OCI-M1 (cell line): ENCODE measurements at regions not wholly inside any gene's neighbourhood (a gene's known extent, or its start where the extent isn't known, plus 50 kb on each side); places are given as distances from the start of the nearest gene placed in this dataset.
"Not testable (repeated sequence)": the region's sequence is repeated elsewhere in the genome, so short reads cannot be mapped to it uniquely, and the experiment has no call there.

Experiments used
- DNase-seq: peaks from one replicate; lab custom pipeline; 2025; lab: John Stamatoyannopoulos, UW

GRCh38 chr2:226327830-226328229, 471.8 kb downstream of the IRS1 start:
- no peak for DNase-seq

GRCh38 chr2:226325526-226325925, 474.1 kb downstream of the IRS1 start:
- DNase-seq, result no peak

GRCh38 chr2:226320076-226320948, 479.3 kb downstream of the IRS1 start:
- no peak for DNase-seq

DNA sequence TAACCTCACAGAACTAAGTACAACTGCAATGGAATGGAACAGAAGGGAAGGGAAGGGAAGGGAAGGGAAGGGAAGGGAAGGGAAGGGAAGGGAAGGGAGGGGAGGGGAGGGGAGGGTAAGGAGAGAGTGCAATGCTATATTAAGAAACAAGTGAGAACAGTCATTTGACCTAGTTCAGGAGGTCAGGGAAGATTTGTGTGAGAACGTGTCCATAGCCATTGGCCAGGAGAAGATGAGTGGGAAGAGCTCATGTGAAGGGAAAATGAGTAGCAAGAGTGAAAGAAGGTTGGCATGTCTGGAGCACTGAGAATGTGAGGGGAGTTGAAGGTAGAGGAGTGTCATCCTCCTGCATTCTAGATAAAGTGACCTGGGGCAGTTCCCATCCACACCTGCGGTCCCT, 481.6 kb downstream of the IRS1 start:
- no peak for DNase-seq

DNA sequence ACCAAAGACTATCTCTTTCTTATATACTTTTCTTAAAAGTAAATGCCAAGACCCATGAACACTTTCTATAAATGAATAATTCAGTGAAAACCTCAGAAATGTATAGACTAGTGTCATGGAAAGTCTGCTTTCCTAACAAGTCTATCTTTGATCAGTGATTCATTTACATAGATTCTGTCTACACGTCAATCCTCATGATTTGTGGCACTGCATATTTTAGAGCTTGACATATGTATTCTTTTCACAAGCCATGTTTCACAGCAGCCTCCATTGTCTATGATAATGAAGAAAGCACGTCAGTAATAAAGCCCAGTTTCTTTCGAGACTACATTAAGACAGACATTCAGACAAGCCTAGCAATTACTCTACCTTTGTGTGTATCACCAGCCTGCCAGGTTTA, 486.6 kb downstream of the IRS1 start:
- no peak for DNase-seq

- DNase-seq, result no peak
These were observed 487.5 kb downstream of the IRS1 start for GRCh38 chr2:226312155-226312554.

- no peak for DNase-seq
These were observed 489.5 kb downstream of the IRS1 start for GRCh38 chr2:226310146-226310545.

GRCh38 chr2:226308986-226309385, 490.6 kb downstream of the IRS1 start:
- DNase-seq, result no peak

DNA sequence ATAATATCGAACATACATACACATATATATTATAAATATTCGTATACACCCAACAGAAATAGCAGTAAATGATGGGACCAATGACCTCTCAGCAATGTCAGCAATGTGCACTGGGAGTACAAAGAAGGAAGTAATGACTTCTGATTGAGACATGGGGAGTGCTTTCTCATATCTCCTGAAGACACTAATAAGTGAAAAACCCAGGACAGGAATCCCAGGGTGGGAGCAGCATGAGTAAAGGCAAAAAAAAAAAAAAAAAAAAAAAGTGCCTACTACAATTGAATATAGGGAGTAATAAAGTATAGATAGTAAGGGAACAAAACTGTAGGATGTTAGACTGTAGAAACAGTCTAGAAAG, 491.3 kb downstream of the IRS1 start:
- DNase-seq, result no peak

- no peak for DNase-seq
These were observed 491.9 kb downstream of the IRS1 start for GRCh38 chr2:226307487-226308322.

- DNase-seq, result no peak
These were observed 492.7 kb downstream of the IRS1 start for GRCh38 chr2:226306969-226307368.

GRCh38 chr2:226304308-226304707, 495.3 kb downstream of the IRS1 start:
- peak; percentile 8 for DNase-seq

- DNase-seq, result no peak
These were observed 495.9 kb downstream of the IRS1 start for GRCh38 chr2:226303707-226304106.

GRCh38 chr2:226300196-226300886, 499.3 kb downstream of the IRS1 start:
- DNase-seq, result no peak

DNA sequence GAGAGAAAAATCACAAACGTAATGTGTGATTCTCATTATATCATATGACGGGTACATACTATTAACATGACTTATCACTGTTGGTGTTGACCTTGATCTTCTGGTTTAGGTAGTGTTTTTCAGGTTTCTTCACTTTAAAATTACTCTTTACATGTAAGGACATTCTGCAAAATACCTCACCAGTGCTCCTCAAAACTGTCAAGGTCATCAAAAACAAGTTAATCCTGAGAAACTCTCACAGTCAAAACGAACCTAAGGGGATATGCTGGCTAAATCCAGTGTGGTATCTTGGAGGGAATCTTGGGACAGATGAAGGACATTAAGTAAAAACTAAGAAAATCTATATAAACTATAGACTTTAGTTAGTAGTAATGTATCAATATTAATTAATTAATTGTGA, 499.8 kb downstream of the IRS1 start:
- no peak for DNase-seq

- no peak for DNase-seq
These were observed 503.9 kb downstream of the IRS1 start for GRCh38 chr2:226295681-226296080.

DNA sequence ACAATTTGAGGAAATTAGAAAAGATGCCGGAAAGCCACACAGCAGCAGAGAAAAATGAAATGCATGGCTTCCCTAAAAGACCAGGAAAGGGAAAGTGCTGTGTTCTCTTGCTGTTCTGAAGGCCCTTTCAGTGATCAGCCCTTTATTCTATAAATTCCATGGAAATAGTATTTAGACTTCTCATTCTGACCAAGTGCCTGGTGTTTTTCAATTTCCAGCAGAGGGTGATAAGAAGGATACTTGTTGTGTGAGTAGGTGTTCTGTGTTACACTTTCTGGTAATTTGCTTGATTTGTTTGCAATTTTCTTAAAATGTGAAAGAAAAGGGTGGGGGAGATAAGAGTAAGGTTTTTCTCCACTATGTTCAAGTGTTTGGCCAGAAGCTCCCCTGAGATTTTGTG, 504.5 kb downstream of the IRS1 start:
- DNase-seq, result no peak

DNA sequence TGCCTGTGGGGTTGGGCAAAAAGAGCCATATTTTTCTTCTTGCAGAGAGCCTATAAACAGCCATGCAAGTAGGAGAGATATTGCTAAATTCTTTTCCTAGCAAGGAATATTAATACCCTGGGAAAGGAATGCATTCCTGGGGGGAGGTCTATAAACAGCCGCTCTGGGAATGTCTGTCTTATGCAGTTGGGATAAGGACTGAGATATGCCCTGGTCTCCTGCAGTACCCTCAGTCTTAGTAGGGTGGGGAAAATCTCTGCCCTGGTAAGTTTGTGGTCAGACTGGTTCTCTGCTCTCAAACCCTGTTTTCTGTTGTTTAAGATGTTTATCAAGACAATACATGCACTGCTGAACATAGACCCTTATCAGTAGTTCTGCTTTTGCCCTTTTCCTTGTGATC, 508.3 kb downstream of the IRS1 start:
- DNase-seq, result peak; percentile 16

GRCh38 chr2:226286916-226287315, 512.7 kb downstream of the IRS1 start:
- no peak for DNase-seq

DNA sequence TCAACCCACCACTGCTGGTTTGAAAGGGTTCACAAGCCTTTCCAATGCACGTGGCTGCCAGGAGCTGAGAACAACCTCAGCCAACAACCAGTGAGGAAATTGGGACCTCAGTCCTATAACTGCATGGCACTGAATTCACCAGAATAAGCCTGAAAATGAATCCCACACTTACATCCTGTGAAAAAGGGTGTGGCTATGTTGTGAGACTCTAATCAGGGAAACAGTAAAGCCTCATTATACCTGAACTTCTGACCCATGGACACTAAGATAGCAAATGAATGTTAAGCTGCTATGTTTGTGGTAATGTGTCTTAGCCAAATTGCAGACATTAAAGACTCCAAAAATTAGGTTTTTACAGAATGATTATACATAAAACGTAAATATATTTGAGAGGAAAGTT, 515.8 kb downstream of the IRS1 start:
- DNase-seq, result no peak

DNA sequence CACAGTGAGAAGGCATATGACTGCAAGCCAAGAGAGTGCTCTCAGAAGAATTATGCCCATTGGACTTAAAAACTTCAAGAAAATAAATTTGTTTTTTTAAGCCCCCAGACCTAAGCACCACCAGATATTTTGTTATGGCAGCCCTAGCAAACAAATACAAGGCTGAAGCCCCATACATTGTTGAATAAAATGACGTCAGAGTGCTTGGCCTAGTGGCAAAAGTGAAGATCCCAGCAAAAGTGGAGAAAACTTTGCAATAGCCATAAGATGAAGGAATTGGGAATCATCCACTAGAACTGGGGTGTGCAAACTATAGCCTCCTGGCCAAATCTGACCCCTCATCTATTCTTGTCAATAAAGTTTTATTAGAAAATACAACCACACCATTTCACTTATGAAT, 517.5 kb downstream of the IRS1 start:
- DNase-seq, result no peak

DNA sequence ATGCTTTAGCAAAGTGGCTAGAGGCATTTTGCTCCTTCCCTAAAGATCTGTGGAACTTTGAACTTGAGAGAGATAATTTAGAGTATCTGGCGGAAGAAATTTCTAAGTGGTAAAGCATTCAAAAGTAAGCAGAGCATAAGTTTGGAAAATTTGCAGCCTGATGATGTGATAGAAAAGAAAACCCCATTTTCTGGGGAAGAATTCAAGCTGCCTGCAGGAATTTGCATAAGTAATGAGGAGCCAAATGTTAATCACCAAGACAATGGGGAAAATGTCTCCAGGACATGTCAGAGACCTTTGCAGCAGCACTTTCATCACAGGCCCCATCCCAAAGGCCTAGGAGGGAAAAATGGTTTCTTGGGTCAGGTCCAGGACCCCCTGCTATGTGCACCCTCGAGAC, 519.5 kb downstream of the IRS1 start:
- not testable (repeated sequence) for DNase-seq

GRCh38 chr2:226275215-226275614, 524.4 kb downstream of the IRS1 start:
- no peak for DNase-seq
